ENCODE measurements at regions not wholly inside any gene's neighbourhood (a gene's known extent, or its start where the extent isn't known, plus 50 kb on each side); places are given as distances from the start of the nearest gene placed in this dataset.
"Not testable (repeated sequence)": the region's sequence is repeated elsewhere in the genome, so short reads cannot be mapped to it uniquely, and the experiment has no call there.

- peak; percentile 29 to 65 for DNase-seq
Observed at GRCh38 chr2:9708683-9709538, 78.1 kb upstream of the YWHAQ start.

- no peak for DNase-seq
Observed at GRCh38 chr2:9709539-9710285, 78.9 kb upstream of the YWHAQ start.

- no peak for DNase-seq
Observed at GRCh38 chr2:9710311-9710710, 79.5 kb upstream of the YWHAQ start.

- DNase-seq = no peak
Observed at GRCh38 chr2:9712263-9712662, 81.5 kb upstream of the YWHAQ start.

- no peak for DNase-seq
Observed at GRCh38 chr2:9714630-9715214, 83.9 kb upstream of the YWHAQ start.

GRCh38 chr2:9715238-9715637 lies 84.4 kb upstream of the YWHAQ start:
- DNase-seq = peak in 1 of 2 donors; percentile 30

- DNase-seq = no peak
Observed at GRCh38 chr2:9717886-9718451, 87.2 kb upstream of the YWHAQ start.

- no peak for DNase-seq
Observed at GRCh38 chr2:9720352-9721093, 89.7 kb upstream of the YWHAQ start.

GRCh38 chr2:9721344-9721743 lies 90.5 kb upstream of the YWHAQ start:
- DNase-seq = no peak

- DNase-seq = peak in 1 of 2 donors; percentile 21
Observed at GRCh38 chr2:9722451-9722850, 91.7 kb upstream of the YWHAQ start.

- DNase-seq = no peak
Observed at GRCh38 chr2:9724565-9724964, 93.8 kb upstream of the YWHAQ start.

GRCh38 chr2:9725106-9725505 lies 94.3 kb upstream of the YWHAQ start:
- no peak for DNase-seq

GRCh38 chr2:9726016-9726415 lies 95.2 kb upstream of the YWHAQ start:
- DNase-seq = not testable (repeated sequence)

GRCh38 chr2:9730523-9730922 lies 99.7 kb upstream of the YWHAQ start:
- DNase-seq = not testable (repeated sequence)

- no peak for DNase-seq
Observed at GRCh38 chr2:9732824-9733223, 102.0 kb upstream of the YWHAQ start.

GRCh38 chr2:9734308-9734707 lies 103.5 kb upstream of the YWHAQ start:
- DNase-seq = no peak

- no peak for DNase-seq
Observed at GRCh38 chr2:9735335-9735734, 104.5 kb upstream of the YWHAQ start.

GRCh38 chr2:9736021-9736420 lies 105.2 kb upstream of the YWHAQ start:
- DNase-seq = no peak

- peak in 1 of 2 donors; percentile 27 for DNase-seq
Observed at GRCh38 chr2:9737053-9737875, 106.0 kb upstream of the TAF1B start.

- no peak for DNase-seq
Observed at GRCh38 chr2:9738062-9738461, 105.2 kb upstream of the TAF1B start.
